NCI-H1092 (cell line): ENCODE measurements at regions not wholly inside any gene's neighbourhood (a gene's known extent, or its start where the extent isn't known, plus 50 kb on each side); places are given as distances from the start of the nearest gene placed in this dataset.
"Not testable (repeated sequence)": the region's sequence is repeated elsewhere in the genome, so short reads cannot be mapped to it uniquely, and the experiment has no call there.

Experiments
- DNase-seq: peaks from one replicate; lab custom pipeline; 2025; lab: John Stamatoyannopoulos, UW

DNA sequence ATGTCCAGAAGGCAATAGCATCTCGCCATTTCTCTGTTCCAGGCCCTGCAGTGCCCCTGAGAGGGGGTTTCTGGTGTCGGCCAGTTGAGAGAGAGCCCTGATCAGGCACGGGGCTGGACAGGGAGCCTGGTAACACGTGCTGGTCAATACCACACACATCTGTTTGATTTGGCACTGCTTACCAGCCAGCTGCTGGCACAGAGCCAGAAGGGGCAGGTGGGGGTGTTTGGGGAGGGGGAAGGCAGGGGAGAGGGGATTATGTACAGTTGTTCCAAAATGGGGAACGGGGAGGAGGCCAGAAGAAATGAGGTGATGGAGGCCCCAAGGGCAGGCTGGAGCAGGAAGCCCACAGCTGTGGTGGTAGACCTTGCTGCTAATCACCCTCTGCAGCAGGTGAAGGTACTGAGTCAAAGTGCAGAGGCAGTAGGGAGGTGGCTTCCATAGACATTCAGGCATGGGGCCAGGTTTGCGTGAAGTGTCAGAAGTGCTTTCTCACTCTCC, 153.5 kb upstream of the LPP start:
- DNase-seq: peak; percentile 76

DNA sequence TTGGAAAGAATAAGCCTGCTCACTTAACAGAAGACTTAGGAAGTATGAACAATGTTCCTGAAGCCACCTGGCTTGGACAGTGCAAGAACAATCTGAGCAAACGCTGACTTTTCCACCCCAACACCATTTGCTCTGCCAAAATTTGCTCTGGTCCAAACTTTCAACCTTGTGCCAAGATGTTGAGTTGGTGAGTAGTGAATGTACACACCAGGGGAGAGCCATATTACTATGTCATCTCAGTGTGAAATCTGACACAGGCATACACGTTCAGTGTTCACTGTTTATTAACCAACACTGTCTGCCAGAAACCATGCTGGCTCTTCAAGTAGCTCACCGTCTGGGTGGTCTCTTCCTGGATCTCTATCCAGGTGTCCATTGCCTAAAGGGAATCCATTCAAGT, 152.9 kb upstream of the LPP start:
- peak; percentile 80 for DNase-seq

DNA sequence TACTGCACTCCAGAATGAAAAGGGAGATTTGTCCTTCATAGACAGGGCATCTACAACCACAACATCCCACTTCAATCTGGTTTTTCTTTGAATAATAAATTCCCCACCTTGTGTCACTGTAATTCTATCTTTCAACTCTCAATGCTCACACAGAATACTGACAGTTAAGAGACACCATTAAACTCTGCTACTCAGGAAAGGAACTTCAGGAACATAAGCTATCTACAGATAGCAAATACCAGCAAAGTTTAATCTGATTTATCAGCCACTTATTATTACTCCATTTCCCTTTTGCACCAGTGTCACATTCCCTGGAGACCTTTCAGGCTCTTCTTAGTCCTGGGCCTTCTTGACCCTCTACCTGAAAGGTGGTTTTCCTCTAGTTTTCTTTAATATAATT, 152.0 kb upstream of the LPP start:
- no peak for DNase-seq

DNA sequence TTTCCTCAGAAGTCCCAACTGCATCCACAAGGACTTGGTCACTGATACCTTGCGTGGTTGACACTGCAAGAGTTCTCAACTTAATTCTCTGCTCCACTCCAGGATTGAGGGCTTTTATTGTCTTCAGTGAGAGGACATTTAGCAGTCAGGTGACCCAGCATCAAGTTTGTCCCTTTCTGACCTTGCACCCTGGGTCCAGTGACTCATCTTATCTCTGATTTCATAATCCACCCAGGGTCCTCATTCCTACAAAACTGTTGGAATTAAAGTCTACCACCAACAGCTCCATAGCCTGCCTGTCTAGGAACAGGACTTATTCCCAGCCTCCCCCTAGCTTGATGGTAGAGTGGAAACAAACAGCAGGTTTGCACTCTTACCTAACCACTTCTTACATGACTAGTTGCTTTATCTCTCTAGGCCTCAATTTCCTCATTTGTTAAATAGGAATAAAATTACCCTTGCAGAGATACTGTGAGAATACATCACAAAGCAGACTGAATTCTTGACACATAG, 151.3 kb upstream of the LPP start:
- DNase-seq: no peak

DNA sequence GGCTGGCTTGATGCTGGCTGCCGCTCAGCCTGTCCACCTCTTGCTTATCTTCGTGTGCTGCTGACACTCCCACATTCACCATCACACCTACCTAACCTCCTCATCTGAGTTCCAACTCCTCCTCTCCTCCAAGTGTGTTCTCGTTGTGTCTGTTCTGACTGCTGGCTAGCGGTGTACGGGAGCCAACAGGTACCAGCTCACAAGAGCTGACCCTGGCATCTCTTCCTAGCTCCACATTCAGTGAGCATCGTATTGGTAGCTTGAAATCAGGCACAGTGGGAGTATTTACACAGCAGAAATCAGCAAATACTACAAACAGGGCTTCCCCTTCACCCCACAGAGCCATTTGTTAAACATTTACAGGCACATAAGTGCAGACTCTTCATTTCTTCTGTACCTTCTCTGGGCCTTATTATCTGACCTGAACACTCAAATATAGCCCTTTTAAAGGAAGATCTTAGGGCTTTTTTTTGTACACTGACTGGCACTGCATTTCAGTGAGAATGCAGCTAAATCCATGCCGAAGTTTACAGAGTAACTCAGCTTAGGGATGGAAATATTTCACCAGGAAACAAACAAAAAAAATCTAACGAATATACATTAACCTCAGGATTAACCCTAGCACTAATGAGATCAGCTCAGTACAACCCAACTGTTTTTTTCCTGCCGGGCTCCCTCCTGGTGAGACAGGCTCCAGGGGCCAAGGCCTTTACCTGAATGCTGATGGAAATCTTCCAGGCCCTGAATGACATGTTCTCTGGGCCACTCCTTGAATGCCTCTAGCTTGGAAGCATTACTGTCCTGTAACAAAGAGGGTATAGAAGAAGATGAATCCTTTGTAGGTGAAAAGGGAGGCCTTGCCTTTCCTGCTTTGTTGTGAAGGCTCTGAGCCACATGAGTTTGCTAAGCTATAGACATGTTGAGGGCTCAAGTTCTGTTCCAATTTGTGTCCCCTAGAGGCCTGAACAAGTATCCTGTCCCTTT, 150.5 kb upstream of the LPP start:
- DNase-seq: peak; percentile 5

DNA sequence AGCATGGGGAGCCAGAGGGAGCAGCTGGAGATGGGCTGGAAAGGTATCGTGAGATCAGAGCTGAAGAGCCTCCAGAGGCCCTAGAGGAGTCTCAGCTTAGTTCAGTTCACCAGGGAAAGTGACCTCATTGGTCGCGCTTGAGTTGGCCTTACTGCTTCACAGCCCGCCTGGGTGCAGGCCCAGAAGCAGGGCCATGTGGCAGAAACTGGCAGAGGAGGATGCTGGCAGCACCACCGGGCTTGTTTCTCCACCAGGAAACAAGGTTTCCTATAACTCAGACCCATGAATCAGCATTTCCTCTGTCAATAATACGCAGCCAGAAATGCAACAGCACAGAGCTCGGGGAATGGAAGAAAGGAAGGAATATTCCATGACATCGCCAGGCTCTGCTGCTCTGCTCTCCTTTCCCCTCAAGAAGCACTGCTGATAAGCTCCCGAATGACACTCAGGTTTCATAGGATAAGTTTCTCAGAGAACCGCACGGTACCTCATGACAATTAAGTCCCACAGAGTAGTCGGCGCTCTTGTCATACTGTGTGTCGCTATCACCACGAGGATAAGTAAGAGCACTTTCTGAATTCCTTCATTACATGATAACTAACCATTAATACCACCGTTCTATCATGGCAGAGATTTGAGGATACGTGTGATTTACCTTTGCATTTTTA, 147.1 kb upstream of the LPP start:
- peak; percentile 15 for DNase-seq

DNA sequence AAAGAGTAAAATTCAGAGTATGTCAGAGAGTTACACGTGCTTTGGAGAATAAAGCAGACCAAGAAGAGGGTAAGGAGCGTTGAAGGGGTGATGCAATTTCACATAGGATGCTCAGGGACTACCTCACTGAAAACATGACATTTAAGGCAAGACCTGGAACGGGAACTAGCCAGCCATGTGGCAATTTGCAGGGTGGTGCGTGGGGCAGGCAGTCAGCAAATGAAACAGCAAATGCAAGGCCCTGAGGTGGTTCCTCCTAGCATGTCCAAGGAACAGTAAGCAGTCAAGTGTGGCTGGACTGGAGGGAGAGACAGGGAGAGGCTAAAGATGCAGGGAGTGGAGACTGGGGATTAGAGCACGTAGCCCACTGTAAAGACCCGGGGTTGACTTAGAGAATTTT, 146.1 kb upstream of the LPP start:
- DNase-seq: no peak

DNA sequence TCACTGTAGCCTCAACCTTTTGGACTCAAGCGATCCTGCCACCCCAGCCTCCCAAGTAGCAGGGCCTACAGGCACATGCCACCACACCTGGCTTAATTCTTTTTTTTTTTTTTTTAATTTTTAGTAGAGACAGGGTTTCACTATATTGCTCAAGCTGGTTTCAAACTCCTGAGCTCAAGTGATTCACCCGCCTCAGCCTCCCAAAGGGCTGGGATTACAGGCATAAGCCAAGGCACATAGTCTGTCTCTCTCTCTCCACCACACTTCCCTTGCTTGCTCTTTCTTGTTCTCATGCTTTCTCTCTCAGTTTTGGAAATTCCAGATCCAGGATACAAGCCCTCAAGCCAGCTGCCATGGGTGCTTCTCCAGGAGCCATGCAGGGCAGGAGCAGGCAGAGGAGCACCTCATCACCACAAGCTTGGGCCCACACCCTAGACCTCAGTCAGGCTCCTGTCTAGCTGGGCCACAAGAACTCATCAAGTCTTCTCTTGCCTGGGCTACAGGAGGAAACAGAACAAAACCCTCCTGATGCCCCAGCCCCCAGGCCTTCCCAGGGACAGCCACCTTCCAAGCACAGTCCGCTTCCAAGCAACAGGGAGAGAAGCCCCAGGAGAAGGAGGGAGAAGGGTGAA, 145.3 kb upstream of the LPP start:
- no peak for DNase-seq

DNA sequence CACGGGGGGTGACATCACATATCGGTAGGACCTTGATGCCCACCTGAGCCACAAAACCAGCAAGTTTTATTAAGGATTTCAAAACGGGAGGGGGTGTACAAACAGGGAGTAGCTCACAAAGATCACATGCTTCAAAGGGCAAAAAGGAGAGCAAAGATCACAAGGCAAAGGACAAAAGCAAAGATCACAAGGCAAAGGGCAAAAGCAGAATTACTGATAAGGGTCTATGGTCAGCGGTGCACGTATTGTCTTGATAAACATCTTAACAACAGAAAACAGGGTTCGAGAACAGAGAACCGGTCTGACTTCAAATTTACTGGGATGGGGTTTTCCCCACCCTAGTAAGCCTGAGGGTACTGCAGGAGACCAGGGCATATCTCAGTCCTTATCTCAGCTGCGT, 143.5 kb upstream of the LPP start:
- DNase-seq: no peak

DNA sequence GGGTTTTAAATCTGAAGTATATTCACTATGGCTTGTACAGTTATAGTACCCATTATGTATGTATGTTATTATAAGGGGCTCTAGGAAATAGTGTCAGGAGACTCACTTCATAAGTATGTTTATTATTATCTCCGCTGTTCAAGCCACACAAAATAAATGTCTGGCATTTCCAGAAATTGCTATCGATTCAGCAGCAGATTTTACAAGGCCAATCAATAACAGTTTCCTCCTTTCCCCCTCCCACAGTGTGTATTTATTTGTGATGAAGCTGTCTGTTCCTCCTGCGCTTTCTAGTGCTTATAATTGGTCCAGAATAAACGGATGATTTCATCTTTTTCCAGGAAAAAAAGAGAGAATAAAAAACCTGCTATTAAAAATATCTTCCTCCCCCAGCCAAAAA, 134.2 kb upstream of the LPP start:
- DNase-seq: no peak

DNA sequence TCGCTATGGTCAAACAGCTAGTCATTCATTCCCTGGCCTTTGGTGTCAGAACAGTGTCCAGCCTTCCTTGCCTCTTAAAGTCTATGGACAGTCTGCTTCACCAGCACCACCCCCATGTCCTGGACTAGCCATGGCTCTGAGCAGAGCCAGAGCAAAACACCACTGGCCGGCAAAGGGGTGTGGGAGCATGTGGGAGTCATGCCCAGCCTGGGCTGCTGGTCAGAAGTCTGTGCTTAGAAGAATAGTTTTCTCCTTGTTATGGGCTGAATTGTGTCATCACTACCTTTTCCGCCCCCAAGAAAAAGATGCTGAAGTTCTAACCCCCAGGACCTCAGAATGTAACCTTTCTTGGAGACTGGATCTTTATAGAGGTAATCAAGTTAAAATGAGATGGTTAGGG, 132.9 kb upstream of the LPP start:
- DNase-seq: no peak

DNA sequence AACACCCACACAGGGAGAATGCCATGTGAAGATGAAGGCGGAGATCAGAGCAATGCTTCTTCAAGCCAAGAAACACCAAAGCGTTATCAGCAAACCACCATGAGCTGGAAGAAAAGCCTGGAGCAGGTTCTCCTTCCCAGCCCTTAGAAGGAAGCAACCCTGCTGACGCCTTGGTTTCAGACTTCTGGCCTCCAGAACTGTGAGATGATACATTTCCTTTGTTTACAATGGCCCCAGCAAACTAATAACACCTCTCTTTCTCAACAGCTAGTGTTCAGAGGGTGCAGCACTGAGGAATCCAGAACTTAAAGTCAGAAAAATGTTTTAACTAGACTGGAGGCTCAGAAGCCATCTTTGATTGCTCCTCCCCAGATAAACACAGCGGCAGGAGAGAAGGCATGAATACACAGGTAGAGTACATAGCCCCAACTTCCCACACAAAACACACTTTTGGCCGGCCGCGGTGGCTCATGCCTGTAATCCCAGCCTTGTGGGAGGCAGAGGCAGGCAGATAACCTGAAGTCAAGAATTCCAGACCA, 132.4 kb upstream of the LPP start:
- no peak for DNase-seq

DNA sequence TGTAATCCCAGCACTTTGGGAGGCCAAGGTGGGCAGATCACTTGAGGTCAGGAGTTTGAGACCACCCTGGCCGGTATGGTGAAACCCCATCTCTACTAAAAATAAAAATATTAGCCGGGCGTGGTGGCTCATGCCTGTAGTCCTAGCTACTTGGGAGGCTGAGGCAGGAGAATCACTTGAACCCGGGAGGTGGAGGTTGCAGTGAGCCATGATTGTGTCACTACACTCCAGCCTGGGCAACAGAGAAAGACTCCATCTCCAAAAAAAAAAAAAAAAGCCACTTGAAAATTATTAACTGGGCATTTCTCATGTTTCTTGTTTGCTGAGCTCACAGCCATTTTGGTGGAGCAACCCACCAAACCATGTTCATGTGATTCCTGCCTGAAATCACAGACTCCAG, 131.1 kb upstream of the LPP start:
- not testable (repeated sequence) for DNase-seq

DNA sequence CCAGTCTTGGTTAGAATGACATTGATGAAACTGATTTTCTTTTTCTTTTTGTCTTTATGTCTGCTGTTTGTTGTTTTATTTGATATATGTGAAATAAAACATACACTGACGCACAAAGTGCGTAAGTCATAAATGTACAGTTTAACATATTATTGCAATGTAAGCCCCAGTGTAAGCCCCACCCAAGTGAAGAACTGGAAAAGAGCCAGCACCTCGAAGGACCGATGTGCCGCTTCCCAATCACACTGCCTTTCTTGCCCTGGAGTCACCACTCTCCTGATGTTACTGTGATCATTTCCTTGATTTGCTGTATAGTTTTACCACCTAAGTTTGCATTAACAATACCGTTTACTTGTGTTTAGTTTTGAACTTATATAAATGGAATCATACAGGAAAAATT, 128.4 kb upstream of the LPP start:
- no peak for DNase-seq

DNA sequence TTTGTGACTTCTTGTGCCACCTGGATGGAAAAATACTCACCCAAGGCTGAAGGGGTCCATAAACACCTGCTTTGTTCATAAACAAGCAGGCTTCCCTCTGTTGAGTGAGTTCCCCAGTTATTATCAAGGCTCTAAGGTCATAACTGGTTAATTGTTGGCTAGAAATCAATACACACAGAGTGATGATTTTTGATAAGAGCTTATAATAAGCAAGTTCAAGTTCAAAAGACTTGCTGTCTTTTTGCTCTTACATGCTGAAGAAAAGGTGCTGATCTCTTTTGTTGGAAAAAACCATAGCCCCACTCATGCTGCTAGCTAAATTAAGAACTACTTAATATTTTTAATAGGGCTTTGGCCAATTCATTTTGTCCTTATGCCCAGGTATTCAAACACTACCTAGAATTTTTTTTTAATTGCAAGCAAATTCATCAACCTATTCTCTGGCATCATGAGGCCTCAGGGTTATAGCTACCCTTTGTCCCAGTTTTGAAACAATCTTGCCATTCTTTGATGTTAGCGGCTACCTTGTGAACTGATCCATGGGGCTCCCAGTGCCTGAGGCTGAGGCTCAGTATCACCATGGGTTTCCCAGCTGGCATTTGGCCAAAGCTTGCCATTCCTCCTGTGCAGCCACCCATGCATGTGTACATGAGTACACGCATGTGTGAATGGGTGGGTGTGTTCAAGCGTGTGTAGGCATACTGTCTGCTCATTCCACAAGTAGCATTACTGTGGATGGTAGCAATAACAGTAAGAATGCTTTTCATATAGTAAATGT, 127.6 kb upstream of the LPP start:
- DNase-seq: no peak

DNA sequence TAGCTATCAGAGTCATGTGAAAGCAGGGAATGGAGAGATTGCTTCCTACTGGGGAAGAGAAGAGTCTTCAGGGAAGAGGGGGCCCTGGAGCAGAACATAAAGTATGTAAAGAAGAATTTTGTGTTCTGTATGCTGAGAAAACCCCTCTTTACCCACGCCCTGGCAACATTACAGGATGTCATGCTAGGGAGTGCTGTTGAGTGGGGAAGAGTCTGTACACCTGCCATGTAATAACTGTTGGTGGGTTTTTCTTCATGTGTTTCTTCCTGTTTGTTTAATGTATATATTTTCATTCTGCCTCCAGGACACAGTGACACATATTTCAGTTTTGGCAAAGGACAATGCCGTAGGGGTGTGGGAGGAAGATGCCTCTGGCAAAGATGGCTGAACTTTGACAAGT, 122.8 kb upstream of the LPP start:
- DNase-seq: no peak

DNA sequence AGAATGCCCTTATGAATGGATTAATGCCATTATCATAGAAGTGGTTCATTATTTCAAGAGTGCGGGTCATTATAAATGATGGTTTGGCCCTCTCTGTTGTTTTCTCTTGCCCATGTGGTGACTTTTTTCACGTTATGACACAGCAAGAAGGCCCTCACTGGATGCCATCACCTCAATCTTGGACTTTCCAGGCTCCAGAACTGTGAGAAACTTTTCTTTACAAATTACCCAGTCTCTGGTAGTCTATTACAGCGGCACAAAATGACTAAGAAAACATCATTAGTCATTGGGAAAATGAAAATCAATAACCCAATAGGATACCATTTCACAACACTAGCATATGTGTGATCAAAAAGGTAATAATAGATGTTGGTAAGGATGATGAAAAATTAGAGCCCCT, 119.0 kb upstream of the LPP start:
- no peak for DNase-seq

DNA sequence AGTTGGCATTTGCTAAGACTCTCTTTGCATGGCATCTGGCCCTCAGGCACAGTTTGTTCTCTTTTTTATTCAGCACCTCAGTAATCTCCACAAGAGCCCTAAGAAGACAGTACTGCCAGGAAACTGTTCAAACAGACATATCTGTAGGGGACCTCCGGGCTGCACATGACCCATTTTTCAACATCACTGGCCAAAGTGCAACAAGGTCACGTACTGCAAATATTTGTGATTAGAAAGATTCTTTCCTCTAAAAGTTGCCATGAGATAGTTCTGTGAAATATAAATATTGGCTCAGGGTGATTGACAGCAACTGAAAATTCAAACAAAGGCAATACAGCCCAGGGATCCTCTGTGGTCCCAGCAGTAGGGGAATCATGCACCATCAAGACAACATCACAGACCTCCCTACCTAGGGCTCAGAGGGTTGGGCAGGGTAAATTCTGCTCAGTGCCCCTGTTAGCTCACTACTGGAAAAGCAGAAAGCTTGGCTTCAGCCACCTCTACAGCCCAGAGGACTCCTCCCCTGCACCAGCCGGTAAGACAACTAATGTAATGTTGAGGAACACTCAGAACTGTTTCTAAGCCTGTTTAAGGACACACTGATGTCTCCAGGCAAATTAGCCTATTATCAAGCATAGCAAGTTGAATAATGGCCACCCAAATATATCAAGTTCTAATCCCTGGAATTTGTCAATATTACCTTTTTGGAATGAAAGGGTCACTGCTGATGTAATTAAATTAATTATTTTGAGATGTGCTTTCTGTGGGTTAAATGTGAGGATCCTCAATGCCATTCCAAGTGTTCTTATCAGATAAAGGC, 117.4 kb upstream of the LPP start:
- DNase-seq: no peak

DNA sequence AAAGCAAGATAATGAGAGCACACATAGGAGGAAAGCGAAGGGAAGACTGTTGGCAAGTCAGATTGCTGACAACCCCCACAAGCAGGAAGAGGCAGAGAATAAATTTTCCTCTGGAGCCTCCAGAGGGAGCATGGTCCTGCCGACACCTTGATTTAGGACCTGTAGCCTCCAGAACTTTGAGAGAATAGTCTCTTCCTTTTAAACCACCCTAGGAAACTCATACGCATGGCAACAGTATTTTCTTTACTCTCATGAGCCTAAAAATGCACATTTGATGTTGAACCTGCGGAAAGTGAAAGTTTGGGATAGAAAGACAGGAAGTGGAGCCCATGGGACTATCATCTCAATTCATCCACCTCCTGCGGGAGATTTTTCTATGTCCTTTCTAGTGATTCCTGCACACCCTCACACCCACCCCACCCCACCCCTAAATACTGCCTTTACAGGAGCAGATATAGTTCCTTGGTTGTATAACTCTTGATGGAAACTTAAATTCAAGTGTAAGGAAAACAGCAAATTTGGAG, 116.7 kb upstream of the LPP start:
- DNase-seq: no peak

DNA sequence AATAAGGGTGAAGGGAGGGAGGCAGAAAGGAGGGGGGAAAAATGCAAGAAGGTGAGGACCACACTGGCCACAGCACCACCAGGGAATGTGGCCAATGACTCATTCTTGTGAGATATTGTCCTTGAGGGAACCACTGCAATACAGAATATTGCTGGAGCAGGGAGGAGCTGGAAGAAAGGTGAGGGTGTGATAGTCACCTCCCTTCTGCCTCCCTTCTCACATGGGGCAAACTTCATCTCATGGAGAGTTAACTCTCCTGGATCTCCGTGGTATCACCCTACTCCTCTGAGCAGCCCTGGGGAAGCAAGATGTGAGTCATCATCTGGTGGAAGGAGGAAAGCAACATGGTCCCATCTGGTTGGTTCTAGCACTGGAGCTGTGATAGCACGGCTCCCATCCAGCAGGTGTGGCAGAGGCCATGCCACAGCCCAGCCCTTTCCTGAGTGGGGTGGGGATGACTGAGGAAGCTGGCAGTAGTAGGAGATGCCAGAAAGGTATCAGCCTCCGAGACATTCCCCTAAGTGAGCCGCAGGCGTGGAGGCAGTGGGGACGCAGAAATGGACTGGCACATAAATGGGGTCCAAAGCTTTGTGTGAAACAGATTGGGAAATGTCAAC, 115.9 kb upstream of the LPP start:
- no peak for DNase-seq
